Fibroblast of villous mesenchyme (primary cell): ENCODE measurements at regions not wholly inside any gene's neighbourhood (a gene's known extent, or its start where the extent isn't known, plus 50 kb on each side); places are given as distances from the start of the nearest gene placed in this dataset.

ENCODE experiments used
- DNase-seq: peaks from one replicate; pipeline ENCODE4 v3.0.0-alpha.2; 2010; ENCODE audit warnings: low read depth
- H3K4me3 ChIP-seq: 2 replicates; pipeline ENCODE4 v1.5.1; 2011; ENCODE audit warnings: low read depth, mild to moderate bottlenecking, low read length
- CTCF ChIP-seq: IDR thresholded peaks from 2 replicates; pipeline ENCODE4 v1.5.1; 2012; ENCODE audit warnings: low read depth, mild to moderate bottlenecking, low read length; ENCODE audit not compliant: insufficient read depth

- no peak for TF ChIP-seq CTCF
These were observed 193.7 kb downstream of the TTC39B start for GRCh38 chr9:15113288-15113687.

GRCh38 chr9:15111071-15111470 is 195.9 kb downstream of the TTC39B start:
- TF ChIP-seq CTCF: no peak
- DNase-seq: no peak
- H3K4me3 ChIP-seq: no peak overlapping the region

More at GRCh38 chr9:15113288-15113687, 193.7 kb downstream of the TTC39B start:
- DNase-seq: no peak
- H3K4me3 ChIP-seq: no peak overlapping the region

- no peak overlapping the region for H3K4me3 ChIP-seq
- TF ChIP-seq CTCF: peak; percentile 86
- peak; percentile 40 for DNase-seq
These were observed 194.7 kb upstream of the FREM1 start for GRCh38 chr9:15104826-15105420.

GRCh38 chr9:15103290-15103689 is 193.1 kb upstream of the FREM1 start:
- no peak for DNase-seq
- no peak for TF ChIP-seq CTCF
- H3K4me3 ChIP-seq: no peak overlapping the region

- peak; percentile 57 for DNase-seq
- no peak for TF ChIP-seq CTCF
- H3K4me3 ChIP-seq: no peak overlapping the region
These were observed 190.9 kb upstream of the FREM1 start for GRCh38 chr9:15101095-15101494.

GRCh38 chr9:15100571-15100970 is 190.3 kb upstream of the FREM1 start:
- no peak for DNase-seq
- no peak overlapping the region for H3K4me3 ChIP-seq
- TF ChIP-seq CTCF: no peak

GRCh38 chr9:15096972-15097371 is 186.7 kb upstream of the FREM1 start:
- H3K4me3 ChIP-seq: no peak overlapping the region
- peak; percentile 10 for TF ChIP-seq CTCF
- no peak for DNase-seq
